A549 (cell line): ENCODE measurements at regions not wholly inside any gene's neighbourhood (a gene's known extent, or its start where the extent isn't known, plus 50 kb on each side); places are given as distances from the start of the nearest gene placed in this dataset.
"Not testable (repeated sequence)": the region's sequence is repeated elsewhere in the genome, so short reads cannot be mapped to it uniquely, and the experiment has no call there.

Experiments
- ATAC-seq, 2 experiments: fragments of 200-7000 bp in 1 of 2; fragments of >200 bp in 1 of 2; cut with Nextera tagmentation in 1 of 2; cut with Tn5 transposase in 1 of 2; 3 replicates each; pipeline versions ENCODE4 v1.8.0 to v1.9.1; 2018 to 2020; ENCODE audit warnings: mild to moderate bottlenecking in 1 of 2, moderate library complexity in 1 of 2
- CTCF ChIA-PET: fragments of 300-600 bp; sonication (Branson Sonifier 250); formaldehyde crosslinking; extraction: SDS; loops from one replicate; lab custom pipeline; 2021; ENCODE audit warnings: antibody characterized with exemption, inconsistent platforms; lab: Yijun Ruan, JAX
- POLR2A ChIA-PET: fragments of 350-600 bp; formaldehyde crosslinking; extraction: SDS; loops from one replicate; lab custom pipeline; 2021; ENCODE audit warnings: antibody characterized with exemption, inconsistent platforms; lab: Yijun Ruan, JAX
- DNase-seq, 2 experiments: peaks; one replicate each; pipeline versions ENCODE4 v3.0.0 to v3.0.0-alpha.2; 2011 to 2016; ENCODE audit warnings: low read depth in 1 of 2, low spot score in 1 of 2
- FAIRE-seq: peaks from 2 replicates; lab custom pipeline; 2011; peaks lifted over from hg19 to GRCh38; lab: Jason Lieb, UNC
- H3K27ac ChIP-seq, 2 experiments: fragments of >200 bp; sonication (Bioruptor Twin); formaldehyde crosslinking; 3 replicates each; pipeline ENCODE4 v1.5.1; 2016 to 2017
- H3K4me1 ChIP-seq: fragments of >200 bp; sonication (Bioruptor Twin); formaldehyde crosslinking; 3 replicates; pipeline ENCODE4 v1.6.1; 2016
- H3K4me2 ChIP-seq: fragments of >200 bp; sonication (Bioruptor Twin); formaldehyde crosslinking; 3 replicates; pipeline ENCODE4 v1.6.1; 2016
- H3K4me3 ChIP-seq: fragments of >200 bp; sonication (Bioruptor Twin); formaldehyde crosslinking; 3 replicates; pipeline ENCODE4 v1.5.1; 2016
- H3K9me3 ChIP-seq: fragments of >200 bp; sonication (Bioruptor Twin); formaldehyde crosslinking; 3 replicates; pipeline ENCODE4 v1.6.1; 2016
- CBX8 ChIP-seq: fragments of 200-600 bp; sonication (generic); IDR thresholded peaks from 2 replicates; pipeline ENCODE4 v1.6.1; 2016
- CHD2 ChIP-seq: fragments of 150-350 bp; IDR thresholded peaks from 2 replicates; pipeline ENCODE4 v1.6.1; 2014; ENCODE audit warnings: low read length; ENCODE audit not compliant: partially characterized antibody
- E2F6 ChIP-seq: IDR thresholded peaks from 2 replicates; pipeline ENCODE4 v1.6.1; 2012; ENCODE audit warnings: low read depth, borderline replicate concordance
- EHF ChIP-seq: fragments of 250-450 bp; sonication (Bioruptor Pico); IDR thresholded peaks from 2 replicates; pipeline ENCODE4 v1.5.0; 2020; ENCODE audit warnings: mild to moderate bottlenecking
- EHMT2 ChIP-seq: fragments of 200-600 bp; sonication (generic); IDR thresholded peaks from 2 replicates; pipeline ENCODE4 v1.6.1; 2016; ENCODE audit warnings: antibody characterized with exemption, low read depth, mild to moderate bottlenecking, moderate library complexity
- ESRRA ChIP-seq: fragments of 150-350 bp; IDR thresholded peaks from 2 replicates; pipeline ENCODE4 v1.6.1; 2014; ENCODE audit warnings: mild to moderate bottlenecking, low read length, borderline replicate concordance
- FOSB ChIP-seq: fragments of 250-450 bp; sonication (Bioruptor Pico); IDR thresholded peaks from 2 replicates; pipeline ENCODE4 v1.5.0; 2020; ENCODE audit warnings: mild to moderate bottlenecking, moderate library complexity
- JUNB ChIP-seq: fragments of >200 bp; sonication (Bioruptor Twin); formaldehyde crosslinking; IDR thresholded peaks from 2 replicates; pipeline ENCODE4 v1.6.1; 2016
- KDM1A ChIP-seq: fragments of 200-600 bp; sonication (generic); IDR thresholded peaks from 2 replicates; pipeline ENCODE4 v1.6.1; 2016; ENCODE audit warnings: low read depth, mild to moderate bottlenecking
- MAZ ChIP-seq: fragments of 150-350 bp; IDR thresholded peaks from 2 replicates; pipeline ENCODE4 v1.6.1; 2014; ENCODE audit warnings: antibody characterized with exemption, low read depth, low read length, borderline replicate concordance
- MYC ChIP-seq: IDR thresholded peaks from 2 replicates; pipeline ENCODE4 v1.6.1; 2012; ENCODE audit warnings: mild to moderate bottlenecking, inconsistent platforms, low read length, improper control_type of control experiment, borderline replicate concordance
- NFE2L2 ChIP-seq: fragments of 150-350 bp; conservative IDR thresholded peaks from 2 replicates; pipeline ENCODE4 v1.6.1; 2014; ENCODE audit warnings: low read length
- POLR2A ChIP-seq: IDR thresholded peaks from 2 replicates; pipeline ENCODE4 v1.6.1; 2012; ENCODE audit warnings: mild to moderate bottlenecking, low read length
- POLR2AphosphoS2 ChIP-seq: conservative IDR thresholded peaks from 2 replicates; pipeline ENCODE4 v1.6.1; 2012; ENCODE audit warnings: low read length, improper control_type of control experiment, inconsistent platforms
- REST ChIP-seq: fragments of 200-600 bp; sonication (generic); IDR thresholded peaks from 2 replicates; pipeline ENCODE4 v1.6.1; 2016; ENCODE audit warnings: antibody characterized with exemption, mild to moderate bottlenecking, moderate library complexity
- SREBF2 ChIP-seq: fragments of 450-650 bp; IDR thresholded peaks from 2 replicates; pipeline ENCODE4 v1.6.1; 2014; ENCODE audit warnings: mild to moderate bottlenecking, moderate library complexity
- whole genome bisulfite sequencing: methylation state at CpG from one replicate; pipeline ENCODE4 v1.1.6; 2017; ENCODE audit errors: missing lambda C conversion rate; 5-methylcytosine and 5-hydroxymethylcytosine counted together

- TF ChIP-seq FOSB (CRISPR knock-in tag): no peak
- no peak for TF ChIP-seq KDM1A
- TF ChIP-seq MYC: no peak
- TF ChIP-seq POLR2A: no peak
- no peak for TF ChIP-seq NFE2L2
- no peak for TF ChIP-seq E2F6
- no peak for TF ChIP-seq MAZ
- no peak for TF ChIP-seq ESRRA
- no peak for TF ChIP-seq EHMT2
- no peak for TF ChIP-seq REST
- TF ChIP-seq CBX8: no peak
- no peak overlapping the region for H3K4me2 ChIP-seq
- ChIA-PET CTCF (no interaction called here), POLR2A (no interaction called here)
- WGBS: 74% methylated on average over 10 of the region's 10 CpGs
- H3K4me3 ChIP-seq: no peak overlapping the region
- H3K4me1 ChIP-seq: no peaks in the 10 kb centered on the region
- H3K27ac ChIP-seq: no peak overlapping the region
- no peaks in the 10 kb centered on the region for H3K9me3 ChIP-seq
- DNase-seq (no peak), ATAC-seq (no peak), FAIRE-seq (no peak)
Observed at GRCh38 chr1:3998086-3998485, 98.0 kb upstream of the C1orf174 start.

- POLR2A ChIA-PET, FAIRE-seq, H3K4me3 ChIP-seq, CTCF ChIA-PET, H3K9me3 ChIP-seq, ATAC-seq, H3K4me2 ChIP-seq, DNase-seq, H3K4me1 ChIP-seq, H3K27ac ChIP-seq: not testable (repeated sequence)
- WGBS: 0% methylated on average over 1 of the region's 19 CpGs
Observed at GRCh38 chr1:3999514-3999913, 99.4 kb upstream of the C1orf174 start.

GRCh38 chr1:3999941-4000735 is 100.1 kb upstream of the C1orf174 start:
- FAIRE-seq (no peak), ATAC-seq (no peak), DNase-seq (no peak)
- no peaks in the 10 kb centered on the region for H3K4me1 ChIP-seq
- H3K27ac ChIP-seq: no peak overlapping the region
- TF ChIP-seq NFE2L2 (no peak), JUNB (no peak), CHD2 (no peak), EHF (CRISPR knock-in tag) (no peak), KDM1A (no peak), POLR2AphosphoS2 (no peak), ESRRA (no peak), SREBF2 (no peak)
- no peaks in the 10 kb centered on the region for H3K9me3 ChIP-seq
- POLR2A ChIA-PET: no interaction called here
- H3K4me3 ChIP-seq: no peak overlapping the region
- H3K4me2 ChIP-seq: no peak overlapping the region
- 52% methylated on average over 12 of the region's 21 CpGs for WGBS
- CTCF ChIA-PET: no interaction called here
